HepG2 (cell line): ENCODE measurements at regions not wholly inside any gene's neighbourhood (a gene's known extent, or its start where the extent isn't known, plus 50 kb on each side); places are given as distances from the start of the nearest gene placed in this dataset.

Experiments used
- ATAC-seq: fragments of 200-7000 bp; cut with Tn5 transposase; 3 replicates; pipeline ENCODE4 v1.9.1; 2020; ENCODE audit warnings: mild to moderate bottlenecking, moderate library complexity
- BruUV-seq: library from RNA; stranded (reverse); fragments of 400-500 nt; replicated peaks from 2 replicates; lab custom pipeline; 2021; lab: Mats Ljungman, UMichigan
- CTCF ChIA-PET: fragments of 300-600 bp; formaldehyde crosslinking; extraction: SDS; loops from one replicate; lab custom pipeline; 2021; ENCODE audit warnings: low total read pairs, inconsistent platforms, low intra/inter-chr PET ratio; lab: Yijun Ruan, JAX
- POLR2A ChIA-PET: fragments of 350-600 bp; sonication (Branson Sonifier 250); formaldehyde crosslinking; loops from one replicate; lab custom pipeline; 2020; ENCODE audit warnings: antibody characterized with exemption, inconsistent platforms; lab: Yijun Ruan, JAX
- DNase-seq: peaks from one replicate; pipeline ENCODE4 v3.0.0-alpha.2; 2015; ENCODE audit warnings: low spot score
- FAIRE-seq: peaks from 3 replicates; lab custom pipeline; 2011; peaks lifted over from hg19 to GRCh38; lab: Jason Lieb, UNC
- H2AFZ ChIP-seq: one replicate; pipeline ENCODE4 v1.6.1; 2011; ENCODE audit warnings: low read length, inconsistent platforms
- H3K27ac ChIP-seq: fragments of 300-600 bp; 3 replicates; pipeline ENCODE4 v1.8.0; 2011; ENCODE audit warnings: mixed run types, mild to moderate bottlenecking, mixed read lengths, low read length, inconsistent platforms; ENCODE audit not compliant: insufficient read depth; ENCODE audit errors: extremely low read length
- H3K27me3 ChIP-seq, 2 experiments: fragments of 200-600 bp in 1 of 2; 2 replicates in 1 of 2; 3 replicates in 1 of 2; pipeline versions ENCODE4 v1.6.0 to v1.8.0; 2011; ENCODE audit warnings: low read length in 2 of 2, mild to moderate bottlenecking in 2 of 2, moderate library complexity in 2 of 2, inconsistent platforms in 1 of 2; ENCODE audit not compliant: insufficient read depth in 2 of 2, control insufficient read depth in 1 of 2
- H3K36me3 ChIP-seq, 2 experiments: fragments of 200-600 bp in 1 of 2; replicated peaks in 1 of 2; 2 replicates in 1 of 2; 3 replicates in 1 of 2; pipeline versions ENCODE4 v1.5.1 to v1.8.0; 2011; ENCODE audit warnings: low read length in 2 of 2, inconsistent platforms in 1 of 2; ENCODE audit not compliant: insufficient read depth in 2 of 2, control insufficient read depth in 1 of 2
- H3K4me1 ChIP-seq: 2 replicates; pipeline ENCODE4 v1.5.1; 2012; ENCODE audit warnings: low read length, inconsistent platforms; ENCODE audit not compliant: insufficient read depth
- H3K4me2 ChIP-seq: 2 replicates; pipeline ENCODE4 v1.6.0; 2011; ENCODE audit warnings: low read depth, low read length, inconsistent platforms
- H3K4me3 ChIP-seq, 3 experiments: fragments of 200-600 bp in 1 of 3; sonication (generic), shearing (Covaris generic) in 1 of 3; replicated peaks in 1 of 3; 2 replicates each; pipeline ENCODE4 v1.5.1; 2011 to 2016; ENCODE audit warnings: low read length in 3 of 3, inconsistent platforms in 2 of 3, low read depth in 2 of 3, mild to moderate bottlenecking in 2 of 3, control low read depth in 1 of 3, mixed read lengths in 1 of 3; ENCODE audit not compliant: insufficient read depth in 1 of 3
- H3K79me2 ChIP-seq: one replicate; pipeline ENCODE4 v1.6.1; 2011; ENCODE audit warnings: low read length, inconsistent platforms; ENCODE audit not compliant: insufficient read depth
- H3K9ac ChIP-seq: 2 replicates; pipeline ENCODE4 v1.6.0; 2011; ENCODE audit warnings: mild to moderate bottlenecking, low read depth, low read length, inconsistent platforms; ENCODE audit not compliant: insufficient read depth
- H3K9me3 ChIP-seq: 2 replicates; pipeline ENCODE4 v1.5.1; 2012; ENCODE audit warnings: mild to moderate bottlenecking, low read length
- H4K20me1 ChIP-seq: 2 replicates; pipeline ENCODE4 v1.6.0; 2011; ENCODE audit warnings: inconsistent platforms, mild to moderate bottlenecking, low read length, moderate library complexity; ENCODE audit not compliant: insufficient read depth
- ATF7 ChIP-seq, 2 experiments: fragments of 450-650 bp in 1 of 2; sonication (generic) in 1 of 2; formaldehyde crosslinking in 1 of 2; IDR thresholded peaks; 2 replicates each; pipeline versions ENCODE4 v1.4.0 to v1.6.1; 2016 to 2020; ENCODE audit warnings: antibody characterized with exemption in 1 of 2, mild to moderate bottlenecking in 1 of 2, missing genetic modification reagents in 1 of 2
- GFI1 ChIP-seq: sonication (generic); formaldehyde crosslinking; IDR thresholded peaks from 2 replicates; pipeline ENCODE4 v1.5.0; 2020; ENCODE audit warnings: missing genetic modification reagents, mild to moderate bottlenecking, borderline replicate concordance
- HMG20A ChIP-seq: IDR thresholded peaks from 2 replicates; pipeline ENCODE4 v1.6.1; 2016; ENCODE audit warnings: borderline replicate concordance
- TCF7 ChIP-seq: sonication (generic); IDR thresholded peaks from 2 replicates; pipeline ENCODE4 v1.6.1; 2016; ENCODE audit warnings: antibody characterized with exemption, low read depth
- ZNF430 ChIP-seq: sonication (generic); formaldehyde crosslinking; IDR thresholded peaks from 2 replicates; pipeline ENCODE4 v1.9.0; 2021; ENCODE audit warnings: mild to moderate bottlenecking, missing genetic modification reagents
- ZNF564 ChIP-seq: sonication (generic); formaldehyde crosslinking; IDR thresholded peaks from 2 replicates; pipeline ENCODE4 v1.8.1; 2023; ENCODE audit warnings: mild to moderate bottlenecking, missing genetic modification reagents
- WGBS: methylation state at CpG from one replicate; pipeline ENCODE4 v1.1.6; 2017; ENCODE audit warnings: low lambda C conversion rate; 5-methylcytosine and 5-hydroxymethylcytosine counted together
- in situ Hi-C: cut with HindIII; loops from 2 replicates; pipeline ENCODE4 v1.10.0; 2017; ENCODE audit warnings: low pct_unique_long_range_greater_than_20kb; ENCODE audit not compliant: extremely low pct_ligation_motif_present
- intact Hi-C: fragments of 100-400 bp; cut with micrococcal nuclease; formaldehyde crosslinking; loops from one replicate; pipeline ENCODE4 v1.10.0; 2022; ENCODE audit not compliant: unreplicated experiment
- TF ChIP-seq, protein P1 (sequence below): sonication (generic); formaldehyde crosslinking; IDR thresholded peaks from 2 replicates; pipeline ENCODE4 v1.4.0; 2020; ENCODE audit warnings: mild to moderate bottlenecking, missing genetic modification reagents
- TF ChIP-seq, protein P2 (sequence below): sonication (generic); formaldehyde crosslinking; IDR thresholded peaks from 2 replicates; pipeline ENCODE4 v1.8.0; 2022; ENCODE audit warnings: mild to moderate bottlenecking, missing genetic modification reagents, moderate library complexity

DNA sequence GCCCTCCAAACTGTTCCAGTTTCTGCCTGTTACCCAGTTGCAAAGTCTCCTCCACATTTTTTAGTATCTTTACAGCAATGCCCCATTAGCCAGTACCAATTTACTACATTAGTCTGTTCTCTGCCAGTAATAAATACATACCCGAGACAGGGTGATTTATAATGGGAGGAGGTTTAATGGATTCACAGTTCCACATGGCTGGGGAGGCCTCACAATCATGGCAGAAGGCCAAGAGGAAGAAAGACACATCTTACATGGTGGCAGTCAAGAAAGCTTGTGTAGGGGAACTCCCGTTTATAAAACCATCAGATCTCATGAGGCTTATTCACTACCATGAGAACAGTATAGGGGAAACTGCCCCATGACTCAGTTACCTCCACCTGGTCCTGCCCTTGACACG lies 600.7 kb upstream of the CDH6 start:
- H3K27ac ChIP-seq, result no peak overlapping the region
- no peaks in the 10 kb centered on the region for H3K27me3 ChIP-seq
- no peak overlapping the region for H3K9ac ChIP-seq
- WGBS, result 9% methylated on average over 3 of the region's 3 CpGs
- intact Hi-C loops, result no loop called here
- no peaks in the 10 kb centered on the region for H3K79me2 ChIP-seq
- H3K4me2 ChIP-seq, result no peak overlapping the region
- no peak overlapping the region for H2AFZ ChIP-seq
- H3K4me3 ChIP-seq, result no peak overlapping the region
- no peaks in the 10 kb centered on the region for H4K20me1 ChIP-seq
- no TSS peak for BruUV-seq
- TF ChIP-seq, protein P1, sequence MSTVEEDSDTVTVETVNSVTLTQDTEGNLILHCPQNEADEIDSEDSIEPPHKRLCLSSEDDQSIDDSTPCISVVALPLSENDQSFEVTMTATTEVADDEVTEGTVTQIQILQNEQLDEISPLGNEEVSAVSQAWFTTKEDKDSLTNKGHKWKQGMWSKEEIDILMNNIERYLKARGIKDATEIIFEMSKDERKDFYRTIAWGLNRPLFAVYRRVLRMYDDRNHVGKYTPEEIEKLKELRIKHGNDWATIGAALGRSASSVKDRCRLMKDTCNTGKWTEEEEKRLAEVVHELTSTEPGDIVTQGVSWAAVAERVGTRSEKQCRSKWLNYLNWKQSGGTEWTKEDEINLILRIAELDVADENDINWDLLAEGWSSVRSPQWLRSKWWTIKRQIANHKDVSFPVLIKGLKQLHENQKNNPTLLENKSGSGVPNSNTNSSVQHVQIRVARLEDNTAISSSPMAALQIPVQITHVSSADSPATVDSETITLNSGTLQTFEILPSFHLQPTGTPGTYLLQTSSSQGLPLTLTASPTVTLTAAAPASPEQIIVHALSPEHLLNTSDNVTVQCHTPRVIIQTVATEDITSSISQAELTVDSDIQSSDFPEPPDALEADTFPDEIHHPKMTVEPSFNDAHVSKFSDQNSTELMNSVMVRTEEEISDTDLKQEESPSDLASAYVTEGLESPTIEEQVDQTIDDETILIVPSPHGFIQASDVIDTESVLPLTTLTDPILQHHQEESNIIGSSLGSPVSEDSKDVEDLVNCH, result no peak
- 0 out of 2 replicates have a peak, but pooled peaks have one; percentile 42 for TF ChIP-seq ZNF430 (CRISPR knock-in tag)
- TF ChIP-seq, all 625 proteins: peak for 1
- no peak for DNase-seq
- H3K36me3 ChIP-seq, result no peaks in the 10 kb centered on the region
- in situ Hi-C loops, result no loop called here
- ChIA-PET POLR2A (no interaction called here), CTCF (no interaction called here)
- H3K4me1 ChIP-seq, result no peaks in the 10 kb centered on the region
- no peak for ATAC-seq
- no peaks in the 10 kb centered on the region for H3K9me3 ChIP-seq
- FAIRE-seq, result no peak

DNA sequence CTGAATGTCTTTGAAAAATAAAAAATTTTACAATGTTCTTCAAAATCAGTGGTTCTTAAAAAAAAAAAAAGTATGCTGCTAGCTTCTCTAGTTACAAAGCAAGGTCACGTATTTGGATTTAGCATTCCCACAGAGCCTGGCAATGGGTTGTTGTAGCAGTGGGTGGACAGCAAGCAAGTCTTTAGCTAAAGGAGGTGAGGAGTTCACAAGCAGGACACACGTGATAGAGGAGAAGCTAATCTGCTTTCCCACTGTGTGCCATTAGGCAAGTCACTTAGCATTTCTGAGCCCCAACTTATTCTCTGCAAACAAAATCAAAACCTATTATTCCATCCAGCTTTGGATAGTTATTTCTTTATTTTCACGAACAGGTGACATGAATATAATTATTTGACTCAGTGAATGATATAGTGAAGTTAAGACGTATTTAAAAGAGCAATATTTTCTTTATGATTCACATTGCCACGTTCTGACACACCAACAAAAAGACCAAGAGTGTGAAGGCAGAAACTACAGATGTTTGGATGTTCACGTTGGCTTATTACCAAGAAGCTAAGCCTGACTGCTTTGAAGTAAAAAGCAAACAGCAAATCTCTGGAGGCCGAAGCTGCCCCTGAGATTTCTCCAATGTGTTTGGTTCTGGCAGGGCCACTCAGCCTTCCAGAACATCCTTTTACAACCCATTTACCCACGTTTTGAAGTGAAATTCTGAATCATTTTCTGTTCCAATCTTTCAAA lies 612.1 kb upstream of the CDH6 start:
- ATAC-seq, result peak; percentile 44; the same call in 1 of the 3 replicates

More for the DNA sequence above, 612.1 kb upstream of the CDH6 start:
- WGBS, result 2% methylated on average over 8 of the region's 8 CpGs
- intact Hi-C loops, result loop anchor here (5.0 kb wide), 1 partner anchor 41 kb away; no protein-coding TSS in a partner anchor
- FAIRE-seq (no peak), DNase-seq (peak; percentile 13)
- no peak overlapping the region for H2AFZ ChIP-seq
- POLR2A ChIA-PET, result interaction anchor here (0.5 kb wide), 1 partner anchor 39 kb away, joined by 4 read pairs; no protein-coding TSS in a partner anchor
- in situ Hi-C loops, result no loop called here
- peak overlapping the region; percentile 29 for H3K4me2 ChIP-seq
- H3K79me2 ChIP-seq, result no peaks in the 10 kb centered on the region
- no peaks in the 10 kb centered on the region for H3K27me3 ChIP-seq
- CTCF ChIA-PET, result no interaction called here
- peaks cover 5% of the 10 kb centered on the region for H3K4me1 ChIP-seq
- no peaks in the 10 kb centered on the region for H3K9me3 ChIP-seq
- H3K36me3 ChIP-seq, result no peaks in the 10 kb centered on the region
- H3K27ac ChIP-seq, result no peak overlapping the region
- no peak overlapping the region for H3K9ac ChIP-seq
- no peaks in the 10 kb centered on the region for H4K20me1 ChIP-seq
- BruUV-seq, result no TSS peak
- H3K4me3 ChIP-seq, result no peak overlapping the region
- TF ChIP-seq ATF7 (IDR thresholded peaks at IDR 0.05), result no peak
- no peak for TF ChIP-seq ATF7 (CRISPR knock-in tag; IDR thresholded peaks at IDR 0.05)
- peak; percentile 24; the same call in 1 of the 2 replicates for TF ChIP-seq TCF7
- TF ChIP-seq GFI1 (CRISPR knock-in tag), result 0 out of 2 replicates have a peak, but pooled peaks have one; percentile 23
- TF ChIP-seq HMG20A (CRISPR knock-in tag), result peak; percentile 31; the same call in 1 of the 2 replicates
- TF ChIP-seq ZNF564, result peak; percentile 78; the same call in 1 of the 2 replicates
- TF ChIP-seq, protein P2, sequence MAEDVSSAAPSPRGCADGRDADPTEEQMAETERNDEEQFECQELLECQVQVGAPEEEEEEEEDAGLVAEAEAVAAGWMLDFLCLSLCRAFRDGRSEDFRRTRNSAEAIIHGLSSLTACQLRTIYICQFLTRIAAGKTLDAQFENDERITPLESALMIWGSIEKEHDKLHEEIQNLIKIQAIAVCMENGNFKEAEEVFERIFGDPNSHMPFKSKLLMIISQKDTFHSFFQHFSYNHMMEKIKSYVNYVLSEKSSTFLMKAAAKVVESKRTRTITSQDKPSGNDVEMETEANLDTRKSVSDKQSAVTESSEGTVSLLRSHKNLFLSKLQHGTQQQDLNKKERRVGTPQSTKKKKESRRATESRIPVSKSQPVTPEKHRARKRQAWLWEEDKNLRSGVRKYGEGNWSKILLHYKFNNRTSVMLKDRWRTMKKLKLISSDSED, result no peak
